ENCODE measurements at regions not wholly inside any gene's neighbourhood (a gene's known extent, or its start where the extent isn't known, plus 50 kb on each side); places are given as distances from the start of the nearest gene placed in this dataset.

GRCh38 chr18:50444539-50444938, 69.7 kb downstream of the SKA1 start:
- no peak for DNase-seq

- DNase-seq, result no peak
These were observed 71.8 kb downstream of the SKA1 start for GRCh38 chr18:50446629-50447028.

- DNase-seq, result no peak
These were observed 72.4 kb downstream of the SKA1 start for GRCh38 chr18:50447102-50447741.

GRCh38 chr18:50447952-50448351, 73.1 kb downstream of the SKA1 start:
- no peak for DNase-seq

DNA sequence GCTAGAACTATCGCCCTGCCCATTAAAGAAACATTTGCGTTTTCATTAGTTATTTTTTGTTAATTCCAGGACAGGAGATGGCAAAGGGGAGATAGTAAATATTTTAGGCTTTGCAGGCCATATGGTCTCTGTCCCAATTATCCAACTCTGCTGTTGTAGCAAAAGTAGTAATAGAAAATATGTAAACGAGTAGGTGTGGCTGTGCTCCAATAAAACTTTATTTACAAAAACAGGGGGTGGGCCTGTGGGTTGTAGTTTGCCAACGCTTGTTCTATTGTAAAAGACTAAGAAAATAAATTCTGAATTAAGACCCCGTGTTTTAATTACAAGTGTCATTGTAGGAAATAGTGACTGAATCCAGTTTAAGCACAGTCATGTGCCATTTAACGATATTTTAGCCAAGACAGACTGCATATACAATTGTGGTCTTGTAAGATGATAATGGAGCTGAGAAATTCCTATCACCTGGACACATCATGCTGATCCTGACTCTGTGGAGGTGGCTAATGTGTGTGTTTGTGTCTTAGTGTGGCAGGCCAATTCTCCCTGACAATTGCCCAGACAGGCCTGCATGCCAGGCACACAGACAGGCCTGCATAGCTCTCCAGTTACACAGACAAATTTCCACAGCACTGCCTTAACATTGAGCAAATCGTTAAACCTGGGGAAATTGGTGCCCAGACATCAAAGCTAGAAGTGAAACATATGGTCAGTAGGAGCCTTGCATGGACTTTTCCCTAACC, 76.4 kb downstream of the SKA1 start:
- DNase-seq, result no peak

- DNase-seq, result peak; percentile 56
These were observed 78.3 kb downstream of the SKA1 start for GRCh38 chr18:50453014-50453680.

DNA sequence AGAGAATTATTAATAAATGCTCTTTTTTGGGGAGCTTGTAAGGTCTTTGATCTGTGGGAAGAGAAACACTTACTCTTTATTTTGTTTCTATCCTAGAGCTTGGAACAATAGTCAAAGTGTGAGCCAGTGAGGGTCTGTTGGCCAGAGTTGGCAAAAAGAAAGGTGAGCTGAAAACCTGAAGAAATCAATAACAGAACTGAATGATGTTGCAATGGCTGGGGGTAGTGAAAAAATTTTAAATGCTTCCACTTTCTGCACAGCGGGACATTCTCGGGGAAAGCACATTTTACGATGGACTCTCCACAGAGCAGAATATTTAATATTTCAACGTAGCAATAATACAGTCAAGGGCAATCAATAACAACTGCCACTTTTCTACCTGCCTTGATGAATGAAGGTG, 78.9 kb downstream of the SKA1 start:
- no peak for DNase-seq

DNA sequence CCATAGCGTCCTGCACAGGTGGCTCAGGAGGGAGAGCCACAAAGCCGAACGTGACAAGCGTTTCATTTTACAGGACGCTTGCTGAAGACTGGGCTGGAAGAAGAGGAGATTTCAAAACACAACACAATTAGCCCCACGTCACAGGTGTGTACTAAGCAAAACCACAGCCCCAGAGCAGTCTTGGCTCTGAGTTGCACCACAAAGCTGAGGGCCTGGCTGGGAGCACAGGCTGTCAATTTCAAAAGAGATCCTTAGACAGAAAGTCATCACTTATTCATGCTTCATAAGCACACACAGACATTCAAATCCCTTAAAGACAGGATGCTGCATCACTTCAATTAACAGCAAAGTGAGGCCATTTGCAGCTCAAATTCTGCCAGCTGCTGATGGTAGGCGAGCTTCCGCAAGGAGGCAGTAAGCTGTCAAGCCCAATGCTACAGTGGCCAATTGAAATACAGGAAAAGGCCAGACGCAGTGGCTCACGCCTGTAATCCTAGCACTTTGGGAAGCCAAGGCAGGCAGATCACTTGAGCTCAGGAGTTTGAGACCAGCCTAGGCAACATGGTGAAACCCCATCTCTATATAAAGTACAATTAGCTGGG, 79.6 kb downstream of the SKA1 start:
- peak; percentile 88 for DNase-seq

- no peak for DNase-seq
These were observed 81.4 kb downstream of the SKA1 start for GRCh38 chr18:50456285-50456684.

GRCh38 chr18:50457639-50458038, 82.8 kb downstream of the SKA1 start:
- no peak for DNase-seq

- DNase-seq, result no peak
These were observed 83.5 kb downstream of the SKA1 start for GRCh38 chr18:50458366-50458765.

GRCh38 chr18:50458796-50459195, 84.0 kb downstream of the SKA1 start:
- no peak for DNase-seq

- no peak for DNase-seq
These were observed 85.2 kb downstream of the SKA1 start for GRCh38 chr18:50460062-50460461.

- DNase-seq, result no peak
These were observed 85.9 kb downstream of the SKA1 start for GRCh38 chr18:50460716-50461115.

DNA sequence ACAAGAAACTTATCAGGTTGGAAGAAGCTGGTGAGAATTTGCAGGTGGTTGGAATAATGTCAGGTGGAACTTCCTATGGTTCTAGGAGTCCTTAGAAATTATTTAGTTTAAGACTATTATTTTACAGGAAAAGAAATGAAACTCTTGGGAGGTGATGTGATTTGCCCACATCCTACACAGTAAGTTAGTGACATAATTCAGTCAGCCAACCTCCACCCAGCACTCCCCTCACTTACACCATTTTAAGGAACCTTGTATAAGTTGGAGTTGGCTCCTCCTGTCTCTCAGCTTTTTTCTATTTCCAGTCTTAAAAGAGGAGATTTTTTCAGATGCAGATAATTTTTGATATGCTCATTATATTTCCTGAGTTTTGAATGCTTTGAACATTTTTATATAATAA, 86.4 kb downstream of the SKA1 start:
- no peak for DNase-seq

DNA sequence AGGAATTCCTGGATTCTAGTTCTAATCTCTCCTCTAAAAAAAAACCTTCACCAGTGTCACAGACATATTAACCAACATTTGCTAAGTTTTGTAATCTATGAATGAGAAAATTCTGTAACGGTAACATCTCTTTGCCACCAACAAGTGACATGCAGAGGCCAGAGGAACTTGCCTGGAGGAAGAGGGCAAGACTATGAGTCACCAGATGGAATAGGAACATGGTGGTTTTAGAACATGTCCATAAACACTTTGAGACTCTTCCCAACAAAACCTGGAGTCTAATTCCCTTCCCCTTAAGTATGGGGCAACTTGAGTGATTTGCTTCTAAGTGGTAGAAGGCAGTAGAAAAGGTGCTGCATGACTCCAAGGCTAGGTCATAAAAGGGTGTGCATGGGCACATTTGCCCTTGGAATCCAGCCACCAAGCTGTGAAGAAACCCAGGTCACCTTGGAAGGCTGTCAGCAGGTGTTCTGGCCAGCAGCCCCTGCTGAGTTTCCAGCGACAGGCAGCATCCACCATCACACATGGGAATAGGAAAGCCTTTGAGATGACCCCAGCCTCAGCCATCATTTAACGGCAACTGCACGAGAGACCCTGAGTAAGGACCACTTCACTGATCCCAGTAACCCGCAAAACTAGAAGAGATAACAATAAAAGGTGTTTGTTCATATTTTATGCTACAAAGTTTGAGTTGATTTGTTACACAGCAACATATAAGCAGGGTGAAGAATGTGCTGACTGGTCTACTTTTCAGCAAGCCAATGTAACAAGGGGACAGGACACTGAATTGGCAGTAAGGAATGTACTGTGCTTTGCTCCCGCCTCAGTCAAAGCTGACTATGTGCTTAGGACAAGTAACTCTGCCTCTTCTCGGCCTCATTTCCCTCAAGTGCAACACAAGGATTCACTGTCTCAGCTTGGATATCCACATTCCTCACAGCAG, 90.6 kb downstream of the SKA1 start:
- DNase-seq, result no peak

- no peak for DNase-seq
These were observed 91.8 kb downstream of the SKA1 start for GRCh38 chr18:50466634-50467033.

- no peak for DNase-seq
These were observed 91.1 kb upstream of the MAPK4 start for GRCh38 chr18:50468807-50469206.

DNA sequence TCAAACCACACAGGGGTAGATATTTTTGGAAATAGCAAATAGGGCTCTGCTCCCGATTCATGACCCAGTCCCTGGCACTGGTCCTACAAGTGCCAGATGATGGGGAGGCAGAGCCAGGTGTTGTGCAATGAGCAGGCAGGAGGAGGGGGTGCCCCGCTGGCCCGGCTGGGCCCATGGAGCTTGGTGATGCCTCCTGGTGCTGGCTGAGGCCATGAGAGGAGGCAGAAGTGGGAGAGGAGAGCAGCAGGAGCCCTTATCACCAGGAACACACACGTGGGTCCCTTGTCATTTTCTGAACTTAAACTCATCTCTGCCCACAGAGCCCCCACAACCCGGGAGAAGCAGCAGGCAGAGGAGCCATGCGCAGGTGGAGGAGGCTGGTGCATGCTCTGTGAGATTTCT, 90.5 kb upstream of the MAPK4 start:
- no peak for DNase-seq

GRCh38 chr18:50472941-50473340, 86.9 kb upstream of the MAPK4 start:
- no peak for DNase-seq

GRCh38 chr18:50473881-50474280, 86.0 kb upstream of the MAPK4 start:
- peak; percentile 65 for DNase-seq

DNA sequence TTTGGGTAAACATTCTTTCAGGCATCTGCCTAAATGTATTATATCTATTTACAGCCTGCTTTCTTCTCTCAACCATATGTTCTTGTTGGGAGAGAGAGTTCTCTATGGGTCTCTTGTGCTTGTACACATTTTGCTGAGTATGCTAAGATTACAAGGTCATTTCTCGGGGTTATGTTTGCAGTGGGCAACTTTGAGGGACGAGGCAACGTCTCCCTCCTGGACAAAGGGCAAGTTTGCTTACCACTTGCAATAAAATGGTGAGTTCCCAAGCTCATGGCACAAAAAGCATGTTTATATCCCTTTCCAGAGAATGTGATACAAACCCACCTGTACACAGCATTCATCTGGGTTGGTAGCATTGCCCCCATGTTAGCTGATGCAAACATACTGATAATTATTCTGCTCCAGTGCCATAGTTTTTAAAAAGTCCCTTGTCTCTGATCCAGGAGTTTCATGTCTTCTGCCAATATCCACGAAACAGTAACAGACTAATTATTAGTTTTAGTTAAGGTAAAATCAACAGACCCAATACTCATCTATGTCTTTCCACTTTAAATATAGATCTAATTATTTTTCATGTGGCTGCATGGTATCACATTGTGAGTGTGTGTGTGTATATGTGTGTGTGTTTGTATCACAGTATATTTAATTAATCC, 84.2 kb upstream of the MAPK4 start:
- DNase-seq, result no peak

All from DMS79 treated with DMSO at 0.1 percent for 48 hours (cell line).